ENCODE measurements at regions not wholly inside any gene's neighbourhood (a gene's known extent, or its start where the extent isn't known, plus 50 kb on each side); places are given as distances from the start of the nearest gene placed in this dataset.

DNA sequence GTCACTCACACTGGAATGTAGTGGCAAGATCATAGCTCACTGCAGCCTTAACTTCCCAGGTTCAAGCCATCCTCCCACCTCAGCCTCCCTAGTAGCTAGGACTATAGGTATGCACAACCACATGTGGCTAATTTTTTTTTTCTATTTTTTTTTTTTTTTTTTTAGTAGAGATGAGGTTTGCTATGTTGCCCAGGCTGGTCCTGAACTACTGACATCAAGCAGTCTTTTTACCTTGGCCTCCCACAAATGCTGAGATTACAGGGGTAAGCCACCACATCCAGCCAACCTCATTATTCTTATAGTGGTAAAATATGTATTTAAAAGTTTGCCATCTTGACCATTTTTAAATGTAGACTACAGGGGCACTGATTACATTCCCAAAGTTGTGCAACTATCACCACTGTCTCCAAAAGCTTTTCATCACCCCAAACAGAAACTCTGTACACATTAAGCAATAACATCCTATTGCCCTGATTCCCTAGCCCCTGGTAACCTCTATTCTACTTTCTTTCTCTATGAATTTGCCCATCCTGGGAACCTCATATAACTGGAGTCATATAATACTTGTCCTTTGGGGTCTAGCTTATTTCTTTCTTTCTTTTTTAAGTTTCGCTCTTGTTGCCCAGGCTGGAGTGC is 268.0 kb upstream of the JARID2 start:
- TF ChIP-seq, protein P1, sequence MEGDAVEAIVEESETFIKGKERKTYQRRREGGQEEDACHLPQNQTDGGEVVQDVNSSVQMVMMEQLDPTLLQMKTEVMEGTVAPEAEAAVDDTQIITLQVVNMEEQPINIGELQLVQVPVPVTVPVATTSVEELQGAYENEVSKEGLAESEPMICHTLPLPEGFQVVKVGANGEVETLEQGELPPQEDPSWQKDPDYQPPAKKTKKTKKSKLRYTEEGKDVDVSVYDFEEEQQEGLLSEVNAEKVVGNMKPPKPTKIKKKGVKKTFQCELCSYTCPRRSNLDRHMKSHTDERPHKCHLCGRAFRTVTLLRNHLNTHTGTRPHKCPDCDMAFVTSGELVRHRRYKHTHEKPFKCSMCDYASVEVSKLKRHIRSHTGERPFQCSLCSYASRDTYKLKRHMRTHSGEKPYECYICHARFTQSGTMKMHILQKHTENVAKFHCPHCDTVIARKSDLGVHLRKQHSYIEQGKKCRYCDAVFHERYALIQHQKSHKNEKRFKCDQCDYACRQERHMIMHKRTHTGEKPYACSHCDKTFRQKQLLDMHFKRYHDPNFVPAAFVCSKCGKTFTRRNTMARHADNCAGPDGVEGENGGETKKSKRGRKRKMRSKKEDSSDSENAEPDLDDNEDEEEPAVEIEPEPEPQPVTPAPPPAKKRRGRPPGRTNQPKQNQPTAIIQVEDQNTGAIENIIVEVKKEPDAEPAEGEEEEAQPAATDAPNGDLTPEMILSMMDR (IDR thresholded peaks at IDR 0.05): no peak
- TF ChIP-seq POLR2A (IDR thresholded peaks at IDR 0.05): no peak
- no peak for TF ChIP-seq POLR2AphosphoS5 (IDR thresholded peaks at IDR 0.05; ENCODE audit: insufficient read depth in 1 of 2, low read depth in 1 of 2)
